Heart right ventricle (tissue), 16 donors: ENCODE measurements at regions not wholly inside any gene's neighbourhood (a gene's known extent, or its start where the extent isn't known, plus 50 kb on each side); places are given as distances from the start of the nearest gene placed in this dataset.

Experiments
- ATAC-seq, 8 donors: fragments of 200-7000 bp; cut with Tn5 transposase; one replicate each; pipeline ENCODE4 v1.9.1; 2020; ENCODE audit warnings: mild to moderate bottlenecking in 8 of 8, moderate library complexity in 8 of 8, moderate number of reproducible peaks in 1 of 8
- DNase-seq, 2 donors: peaks; one replicate each; pipeline ENCODE4 v3.0.0-alpha.2; 2020
- H3K27ac ChIP-seq, 10 donors: fragments of 200-600 bp; sonication (generic) in 2 of 10; one replicate each; pipeline versions ENCODE4 v1.5.0 to v1.8.0; 2020 to 2022; ENCODE audit warnings: mild to moderate bottlenecking in 3 of 10
- H3K27me3 ChIP-seq, 7 donors: fragments of 200-600 bp; one replicate each; pipeline ENCODE4 v1.8.0; 2021 to 2022; ENCODE audit warnings: mild to moderate bottlenecking in 2 of 7
- H3K36me3 ChIP-seq, 9 donors: fragments of 200-600 bp; sonication (generic) in 1 of 9; one replicate each; pipeline versions ENCODE4 v1.5.0 to v1.8.0; 2020 to 2022; ENCODE audit warnings: mild to moderate bottlenecking in 2 of 9
- H3K4me1 ChIP-seq, 9 donors: fragments of 200-600 bp; sonication (generic) in 1 of 9; one replicate each; pipeline versions ENCODE4 v1.5.0 to v1.8.0; 2020 to 2022; ENCODE audit warnings: mild to moderate bottlenecking in 4 of 9
- H3K4me3 ChIP-seq, 10 donors: fragments of 200-600 bp; sonication (generic) in 2 of 10; one replicate each; pipeline versions ENCODE4 v1.5.0 to v1.8.0; 2020 to 2022; ENCODE audit warnings: mild to moderate bottlenecking in 7 of 10, moderate library complexity in 2 of 10
- H3K9me3 ChIP-seq, 11 donors: fragments of 200-600 bp in 10 of 11; sonication (generic) in 2 of 11; one replicate each; pipeline versions ENCODE4 v1.5.0 to v1.8.0; 2013 to 2022; ENCODE audit warnings: mild to moderate bottlenecking in 2 of 11, control low read depth in 1 of 11, moderate library complexity in 1 of 11
- WGBS, 2 donors: extraction: QIAGEN DNeasy Blood & Tissue Kit; methylation state at CpG; one replicate each; pipeline ENCODE4 v1.1.7; 2013; ENCODE audit warnings: inconsistent platforms in 1 of 2; 5-methylcytosine and 5-hydroxymethylcytosine counted together
- intact Hi-C, 10 donors: fragments of 100-400 bp; cut with DNase I; formaldehyde crosslinking; loops; one replicate each; pipeline versions ENCODE4 v1.11.1 to v1.14.2; 2022
- TF ChIP-seq, protein P1 (sequence below), 9 donors: fragments of 200-600 bp; sonication (generic) in 2 of 9; IDR thresholded peaks; one replicate each; pipeline versions ENCODE4 v1.5.0 to v1.8.0; 2021 to 2022; ENCODE audit warnings: antibody characterized with exemption in 9 of 9, mild to moderate bottlenecking in 5 of 9, moderate library complexity in 1 of 9
- donor health status: Arrhythmogenic right ventricular cardiomyopathy.
- donor health status: ischemic (EF 13 %, LVEDD 7.1; RV severe dilation, severe dysfunction).
- donor health status: healthy with polysubstance abuse.
- donor health status: DM: no; HTN: yes; CAD: no.
- donor health status: DM: no; HTN: no; CAD: no.
- donor health status: ischemic (EF 25% LVEDD 6.9; RV normal size, moderate dysfunction).
- donor health status: ischemic (EF 25% LVEDD 5.7; RV mildly dilated, moderate dysfunction).
- donor health status: healthy.
- donor health status: DM: yes; HTN: yes; CAD: no.
- donor health status: Ischemic cardiomyopathy.
- donor health status: ischemic (EF 35%, LVEDD 5.7; RV mildly dilated, moderate dysfunction).
- donor health status: nonischemic (EF 11% LVEDD 7.7; RV severe dilation, severe dysfunction).
- donor health status: DM: yes; HTN: yes; CAD: no.
- donor health status: PGD.
- donor health status: ischemic (EF 29% LVEDD 5.4; RV normal size, mild dysfunction).
- donor health status: nonischemic (EF 23%, LVEDD 6.1; RV moderate dilation, normal function).

DNA sequence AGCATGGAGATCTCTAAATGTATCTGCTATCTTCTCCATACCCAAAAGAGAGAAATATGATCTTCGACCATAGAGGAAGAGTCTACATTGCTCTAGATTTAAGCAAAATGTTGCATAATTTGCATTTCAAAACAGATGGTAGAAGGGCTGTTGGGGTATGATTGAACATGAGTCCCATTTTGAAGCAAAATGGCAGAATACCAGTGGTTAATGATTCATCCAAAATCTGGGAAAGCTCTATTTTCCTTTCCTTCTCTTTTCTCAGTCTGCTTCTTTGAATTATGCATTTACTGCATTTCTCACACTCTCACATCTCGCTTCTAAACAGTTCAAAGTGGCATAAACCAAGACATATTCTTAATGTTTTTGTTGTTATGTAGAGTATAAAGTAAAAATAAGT lies 178.5 kb downstream of the MACC1 start:
- H3K36me3 ChIP-seq, result no peaks in the 10 kb centered on the region
- WGBS, 2 donors, result 78 to 97% methylated on average over 2 of the region's 2 CpGs
- no peak overlapping the region for H3K27ac ChIP-seq
- ATAC-seq, result no peak
- H3K4me1 ChIP-seq, result no peaks in the 10 kb centered on the region
- TF ChIP-seq, protein P1, sequence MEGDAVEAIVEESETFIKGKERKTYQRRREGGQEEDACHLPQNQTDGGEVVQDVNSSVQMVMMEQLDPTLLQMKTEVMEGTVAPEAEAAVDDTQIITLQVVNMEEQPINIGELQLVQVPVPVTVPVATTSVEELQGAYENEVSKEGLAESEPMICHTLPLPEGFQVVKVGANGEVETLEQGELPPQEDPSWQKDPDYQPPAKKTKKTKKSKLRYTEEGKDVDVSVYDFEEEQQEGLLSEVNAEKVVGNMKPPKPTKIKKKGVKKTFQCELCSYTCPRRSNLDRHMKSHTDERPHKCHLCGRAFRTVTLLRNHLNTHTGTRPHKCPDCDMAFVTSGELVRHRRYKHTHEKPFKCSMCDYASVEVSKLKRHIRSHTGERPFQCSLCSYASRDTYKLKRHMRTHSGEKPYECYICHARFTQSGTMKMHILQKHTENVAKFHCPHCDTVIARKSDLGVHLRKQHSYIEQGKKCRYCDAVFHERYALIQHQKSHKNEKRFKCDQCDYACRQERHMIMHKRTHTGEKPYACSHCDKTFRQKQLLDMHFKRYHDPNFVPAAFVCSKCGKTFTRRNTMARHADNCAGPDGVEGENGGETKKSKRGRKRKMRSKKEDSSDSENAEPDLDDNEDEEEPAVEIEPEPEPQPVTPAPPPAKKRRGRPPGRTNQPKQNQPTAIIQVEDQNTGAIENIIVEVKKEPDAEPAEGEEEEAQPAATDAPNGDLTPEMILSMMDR (IDR thresholded peaks at IDR 0.05), result no peak
- no peak overlapping the region for H3K4me3 ChIP-seq
- H3K27me3 ChIP-seq, result no peaks in the 10 kb centered on the region
- no peak for DNase-seq
- no peaks in the 10 kb centered on the region for H3K9me3 ChIP-seq
- intact Hi-C loops, result no loop called here

DNA sequence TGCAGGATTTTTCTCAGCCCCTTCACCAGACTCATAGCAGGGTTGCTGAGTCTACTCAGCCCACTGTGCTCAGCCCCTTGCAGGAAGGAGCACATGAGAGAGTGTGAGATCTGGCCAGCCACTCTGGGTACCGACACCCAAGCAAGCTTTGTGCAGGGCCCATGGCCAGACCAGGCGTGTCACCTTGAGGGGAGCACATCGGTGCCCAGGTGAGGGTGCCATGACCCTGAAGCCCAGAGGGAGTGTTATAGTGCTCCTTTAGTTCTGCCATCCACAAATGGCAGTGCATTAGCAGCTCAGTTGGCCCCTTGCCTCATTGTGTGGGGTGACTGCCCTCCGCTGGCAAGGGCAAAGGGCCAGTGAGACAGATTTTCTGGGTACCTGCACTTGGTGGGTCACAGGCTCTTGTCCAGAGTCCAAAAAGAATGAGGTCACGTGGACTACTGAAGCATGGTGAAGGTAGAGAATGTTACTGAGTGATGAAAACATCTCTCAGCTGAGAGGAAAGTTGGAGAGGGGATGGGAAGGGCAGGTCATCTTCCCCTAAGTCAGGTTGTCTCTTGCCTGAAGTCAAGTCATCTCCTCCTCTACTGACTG lies 181.8 kb downstream of the MACC1 start:
- ATAC-seq (no peak), DNase-seq (no peak)
- 78 to 87% methylated on average over 5 of the region's 5 CpGs for WGBS, 2 donors
- Histone ChIP-seq H3K4me1 (peaks cover 0 to 3% (median 0%) of the 10 kb centered on the region in 9 donors), H3K9me3 (no peaks in the 10 kb centered on the region), H3K27me3 (no peaks in the 10 kb centered on the region), H3K36me3 (no peaks in the 10 kb centered on the region), H3K27ac (no peak overlapping the region), H3K4me3 (no peak overlapping the region)
- TF ChIP-seq, protein P1 (IDR thresholded peaks at IDR 0.05), result no peak
- intact Hi-C loops, result no loop called here

DNA sequence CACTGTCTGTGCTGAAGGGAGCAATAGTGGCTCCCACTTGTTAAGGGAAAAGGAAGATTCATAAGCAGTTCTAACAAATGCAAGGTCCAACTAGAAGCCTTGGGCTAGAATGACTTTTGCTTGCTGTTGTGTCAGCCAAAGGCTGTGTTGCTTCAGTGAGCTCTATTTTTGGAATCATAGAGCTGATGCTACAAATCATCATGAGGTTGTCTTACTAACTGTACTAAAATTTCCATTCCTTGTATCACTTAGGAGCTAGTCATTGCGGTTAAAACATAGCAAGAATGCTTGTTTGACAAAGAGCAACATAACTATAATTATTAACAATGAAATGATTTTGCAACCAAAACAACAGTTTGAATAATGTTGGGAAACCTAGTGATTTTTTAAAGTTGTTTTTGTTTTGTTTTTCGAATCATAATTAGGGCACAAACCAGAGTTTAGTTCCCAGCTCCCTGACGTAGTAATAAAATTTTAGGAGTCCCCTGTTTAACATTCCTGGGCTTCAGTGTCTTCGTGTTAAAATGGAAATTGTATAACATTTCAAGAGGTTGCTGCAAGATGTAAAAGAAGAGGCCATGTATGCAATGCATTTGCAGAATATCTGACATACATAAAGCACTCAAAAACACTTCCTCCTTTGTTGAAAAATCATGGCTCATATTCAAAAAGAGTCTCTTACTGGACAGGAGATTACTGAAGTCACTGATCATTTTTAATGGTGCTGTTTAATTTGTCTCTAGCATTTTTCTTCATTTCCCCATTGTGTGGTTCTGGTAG lies 183.4 kb downstream of the MACC1 start:
- ATAC-seq (no peak), DNase-seq (no peak)
- Histone ChIP-seq H3K27me3 (no peaks in the 10 kb centered on the region), H3K4me3 (no peak overlapping the region), H3K27ac (no peak overlapping the region), H3K4me1 (peaks cover 0 to 3% (median 0%) of the 10 kb centered on the region in 9 donors), H3K36me3 (no peaks in the 10 kb centered on the region), H3K9me3 (no peaks in the 10 kb centered on the region)
- WGBS, 2 donors, result 71 to 73% methylated on average over 4 of the region's 4 CpGs
- intact Hi-C loops, result no loop called here
- TF ChIP-seq, protein P1 (IDR thresholded peaks at IDR 0.05), result no peak

DNA sequence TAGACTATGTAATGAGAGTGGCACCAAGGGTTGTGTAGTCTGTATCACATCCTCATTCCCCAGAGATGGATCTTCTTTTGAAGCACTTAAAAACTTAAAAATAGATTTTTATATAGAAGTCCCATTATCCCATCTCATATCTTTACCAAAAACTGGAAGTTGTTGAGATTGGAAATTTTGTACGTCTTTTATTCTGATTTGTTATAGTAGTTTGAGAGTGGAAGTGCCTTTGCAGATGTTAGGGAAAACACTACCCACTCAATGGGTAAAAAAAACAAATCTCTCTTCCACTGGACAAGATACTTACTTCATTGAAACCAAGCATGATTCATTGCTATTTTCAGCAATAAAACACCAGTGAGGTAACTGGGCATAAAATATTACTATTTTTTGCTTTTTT lies 184.4 kb downstream of the MACC1 start:
- ATAC-seq, result no peak
- TF ChIP-seq, protein P1 (IDR thresholded peaks at IDR 0.05), result no peak
- Histone ChIP-seq H3K4me3 (no peak overlapping the region), H3K4me1 (peaks cover 0 to 3% (median 0%) of the 10 kb centered on the region in 9 donors), H3K27ac (no peak overlapping the region), H3K36me3 (no peaks in the 10 kb centered on the region), H3K27me3 (no peaks in the 10 kb centered on the region), H3K9me3 (no peaks in the 10 kb centered on the region)
- WGBS, 2 donors, result 68 to 84% methylated on average over 1 of the region's 1 CpG
- intact Hi-C loops, result no loop called here
- DNase-seq, result no peak
